Activated T-helper 2 cell treated with anti-CD3 and anti-CD28 coated beads, Interferon-gamma antibody, Interleukin-2, Interleukin-4, amounts not matched to agents 10 μg/mL and 5 μg/mL and 100 μg/mL, durations not matched to agents 14 hours and 24 hours and 36 hours (primary cell): ENCODE measurements at regions not wholly inside any gene's neighbourhood (a gene's known extent, or its start where the extent isn't known, plus 50 kb on each side); places are given as distances from the start of the nearest gene placed in this dataset.

Experiments used
- DNase-seq: peaks from one replicate; pipeline ENCODE4 v3.0.0; 2021; ENCODE audit warnings: low spot score
- H3K27ac Mint-ChIP-seq: one replicate; pipeline ENCODE4 v1.8.0; 2021; ENCODE audit warnings: mixed read lengths
- H3K27me3 Mint-ChIP-seq: one replicate; pipeline ENCODE4 v1.8.0; 2021; ENCODE audit warnings: low read depth, mixed read lengths
- H3K36me3 Mint-ChIP-seq: one replicate; pipeline ENCODE4 v1.8.0; 2021; ENCODE audit warnings: low read depth, mixed read lengths
- H3K4me1 Mint-ChIP-seq: one replicate; pipeline ENCODE4 v1.8.0; 2021; ENCODE audit warnings: low read depth, mixed read lengths
- H3K4me3 Mint-ChIP-seq: one replicate; pipeline ENCODE4 v1.8.0; 2021; ENCODE audit warnings: low read depth, mild to moderate bottlenecking, moderate library complexity, mixed read lengths
- H3K9me3 Mint-ChIP-seq: one replicate; pipeline ENCODE4 v1.8.0; 2021; ENCODE audit warnings: mixed read lengths
- intact Hi-C: fragments of 100-400 bp; cut with micrococcal nuclease; formaldehyde crosslinking; loops from one replicate; pipeline ENCODE4 v1.15.1; 2023

- Mint-ChIP-seq H3K36me3 (no peaks in the 10 kb centered on the region), H3K4me1 (no peaks in the 10 kb centered on the region), H3K27me3 (no peaks in the 10 kb centered on the region), H3K4me3 (no peak overlapping the region), H3K27ac (no peak overlapping the region), H3K9me3 (no peaks in the 10 kb centered on the region)
- DNase-seq: no peak
- intact Hi-C loops: no loop called here
Observed at GRCh38 chr4:153988492-153989363, 199.8 kb upstream of the SFRP2 start.

GRCh38 chr4:153987291-153987690 is 198.4 kb upstream of the SFRP2 start:
- no peaks in the 10 kb centered on the region for H3K36me3 Mint-ChIP-seq
- no peaks in the 10 kb centered on the region for H3K4me1 Mint-ChIP-seq
- no peak for DNase-seq
- no peaks in the 10 kb centered on the region for H3K27me3 Mint-ChIP-seq
- no peak overlapping the region for H3K4me3 Mint-ChIP-seq
- no peak overlapping the region for H3K27ac Mint-ChIP-seq
- intact Hi-C loops: no loop called here
- no peaks in the 10 kb centered on the region for H3K9me3 Mint-ChIP-seq

GRCh38 chr4:153976954-153977353 is 188.1 kb upstream of the SFRP2 start:
- intact Hi-C loops: no loop called here
- Mint-ChIP-seq H3K4me1 (no peaks in the 10 kb centered on the region), H3K27me3 (no peaks in the 10 kb centered on the region), H3K27ac (no peak overlapping the region), H3K4me3 (no peak overlapping the region), H3K9me3 (peaks cover 6% of the 10 kb centered on the region), H3K36me3 (no peaks in the 10 kb centered on the region)
- no peak for DNase-seq

- intact Hi-C loops: no loop called here
- no peaks in the 10 kb centered on the region for H3K27me3 Mint-ChIP-seq
- peaks cover 6% of the 10 kb centered on the region for H3K9me3 Mint-ChIP-seq
- H3K36me3 Mint-ChIP-seq: no peaks in the 10 kb centered on the region
- H3K4me3 Mint-ChIP-seq: no peak overlapping the region
- H3K4me1 Mint-ChIP-seq: no peaks in the 10 kb centered on the region
- no peak for DNase-seq
- H3K27ac Mint-ChIP-seq: no peak overlapping the region
Observed at GRCh38 chr4:153974452-153974851, 185.6 kb upstream of the SFRP2 start.

GRCh38 chr4:153973942-153974341 is 185.1 kb upstream of the SFRP2 start:
- intact Hi-C loops: no loop called here
- Mint-ChIP-seq H3K4me3 (no peak overlapping the region), H3K4me1 (no peaks in the 10 kb centered on the region), H3K27me3 (no peaks in the 10 kb centered on the region), H3K9me3 (peaks cover 6% of the 10 kb centered on the region), H3K36me3 (no peaks in the 10 kb centered on the region), H3K27ac (no peak overlapping the region)
- no peak for DNase-seq

- H3K27ac Mint-ChIP-seq: no peak overlapping the region
- no peak overlapping the region for H3K4me3 Mint-ChIP-seq
- H3K4me1 Mint-ChIP-seq: no peaks in the 10 kb centered on the region
- H3K36me3 Mint-ChIP-seq: no peaks in the 10 kb centered on the region
- peaks cover 6% of the 10 kb centered on the region for H3K9me3 Mint-ChIP-seq
- H3K27me3 Mint-ChIP-seq: no peaks in the 10 kb centered on the region
- intact Hi-C loops: no loop called here
- no peak for DNase-seq
Observed at GRCh38 chr4:153971899-153972298, 183.0 kb upstream of the SFRP2 start.

GRCh38 chr4:153970169-153970568 is 181.3 kb upstream of the SFRP2 start:
- peaks cover 6% of the 10 kb centered on the region for H3K9me3 Mint-ChIP-seq
- no peaks in the 10 kb centered on the region for H3K27me3 Mint-ChIP-seq
- no peaks in the 10 kb centered on the region for H3K36me3 Mint-ChIP-seq
- no peaks in the 10 kb centered on the region for H3K4me1 Mint-ChIP-seq
- no peak overlapping the region for H3K4me3 Mint-ChIP-seq
- no peak for DNase-seq
- no peak overlapping the region for H3K27ac Mint-ChIP-seq
- intact Hi-C loops: no loop called here

- Mint-ChIP-seq H3K4me3 (no peak overlapping the region), H3K27me3 (no peaks in the 10 kb centered on the region), H3K4me1 (no peaks in the 10 kb centered on the region), H3K9me3 (peaks cover 6% of the 10 kb centered on the region), H3K27ac (no peak overlapping the region), H3K36me3 (no peaks in the 10 kb centered on the region)
- intact Hi-C loops: no loop called here
- DNase-seq: no peak
Observed at GRCh38 chr4:153969542-153969941, 180.7 kb upstream of the SFRP2 start.

GRCh38 chr4:153966641-153967040 is 177.8 kb upstream of the SFRP2 start:
- H3K36me3 Mint-ChIP-seq: no peaks in the 10 kb centered on the region
- DNase-seq: no peak
- H3K27ac Mint-ChIP-seq: no peak overlapping the region
- H3K9me3 Mint-ChIP-seq: no peaks in the 10 kb centered on the region
- H3K27me3 Mint-ChIP-seq: no peaks in the 10 kb centered on the region
- H3K4me3 Mint-ChIP-seq: no peak overlapping the region
- no peaks in the 10 kb centered on the region for H3K4me1 Mint-ChIP-seq
- intact Hi-C loops: no loop called here

- Mint-ChIP-seq H3K36me3 (no peaks in the 10 kb centered on the region), H3K27me3 (no peaks in the 10 kb centered on the region), H3K4me1 (no peaks in the 10 kb centered on the region), H3K4me3 (no peak overlapping the region), H3K9me3 (no peaks in the 10 kb centered on the region), H3K27ac (no peak overlapping the region)
- intact Hi-C loops: no loop called here
- DNase-seq: no peak
Observed at GRCh38 chr4:153963216-153963615, 174.3 kb upstream of the SFRP2 start.

GRCh38 chr4:153962311-153963039 is 173.6 kb upstream of the SFRP2 start:
- H3K27ac Mint-ChIP-seq: no peak overlapping the region
- no peaks in the 10 kb centered on the region for H3K9me3 Mint-ChIP-seq
- intact Hi-C loops: no loop called here
- no peaks in the 10 kb centered on the region for H3K27me3 Mint-ChIP-seq
- H3K4me3 Mint-ChIP-seq: no peak overlapping the region
- H3K36me3 Mint-ChIP-seq: no peaks in the 10 kb centered on the region
- no peak for DNase-seq
- H3K4me1 Mint-ChIP-seq: no peaks in the 10 kb centered on the region

GRCh38 chr4:153955327-153955726 is 166.4 kb upstream of the SFRP2 start:
- intact Hi-C loops: no loop called here
- H3K4me3 Mint-ChIP-seq: no peak overlapping the region
- peaks cover 11% of the 10 kb centered on the region for H3K27me3 Mint-ChIP-seq
- no peak overlapping the region for H3K27ac Mint-ChIP-seq
- H3K36me3 Mint-ChIP-seq: no peaks in the 10 kb centered on the region
- DNase-seq: no peak
- no peaks in the 10 kb centered on the region for H3K9me3 Mint-ChIP-seq
- peaks cover 3% of the 10 kb centered on the region for H3K4me1 Mint-ChIP-seq

- DNase-seq: no peak
- H3K4me1 Mint-ChIP-seq: peaks cover 10% of the 10 kb centered on the region
- no peak overlapping the region for H3K27ac Mint-ChIP-seq
- intact Hi-C loops: no loop called here
- H3K4me3 Mint-ChIP-seq: no peak overlapping the region
- no peaks in the 10 kb centered on the region for H3K36me3 Mint-ChIP-seq
- no peaks in the 10 kb centered on the region for H3K9me3 Mint-ChIP-seq
- peaks cover 13% of the 10 kb centered on the region for H3K27me3 Mint-ChIP-seq
Observed at GRCh38 chr4:153954654-153955053, 165.8 kb upstream of the SFRP2 start.
